ENCODE measurements at regions not wholly inside any gene's neighbourhood (a gene's known extent, or its start where the extent isn't known, plus 50 kb on each side); places are given as distances from the start of the nearest gene placed in this dataset.
A peak's percentile ranks its signal among the peaks of the same experiment; 100 is the strongest.

GRCh38 chr6:151154418-151154817 lies 85.3 kb upstream of the AKAP12 start:
- Histone ChIP-seq H3K27me3 (ENCODE audit: control insufficient read depth, insufficient read depth, low read length) (no peaks in the 10 kb centered on the region), H3K36me3 (ENCODE audit: control insufficient read depth, insufficient read depth, low read length) (no peaks in the 10 kb centered on the region), H3K4me3 (ENCODE audit: low read depth, low read length) (no peak overlapping the region)
- DNase-seq (ENCODE audit: low read depth): no peak
- TF ChIP-seq CTCF (IDR thresholded peaks at IDR 0.05; ENCODE audit: insufficient read depth, low read length, poor library complexity, severe bottlenecking): no peak

- H3K27me3 ChIP-seq (ENCODE audit: control insufficient read depth, insufficient read depth, low read length): no peaks in the 10 kb centered on the region
- no peaks in the 10 kb centered on the region for H3K36me3 ChIP-seq (ENCODE audit: control insufficient read depth, insufficient read depth, low read length)
- H3K4me3 ChIP-seq (ENCODE audit: low read depth, low read length): no peak overlapping the region
- DNase-seq (ENCODE audit: low read depth): no peak
- TF ChIP-seq CTCF (IDR thresholded peaks at IDR 0.05; ENCODE audit: insufficient read depth, low read length, poor library complexity, severe bottlenecking): no peak
Measured at GRCh38 chr6:151155095-151155494, 84.7 kb upstream of the AKAP12 start.

- peak overlapping the region; percentile 4 for H3K4me3 ChIP-seq (ENCODE audit: low read depth, low read length)
- H3K27me3 ChIP-seq (ENCODE audit: control insufficient read depth, insufficient read depth, low read length): no peaks in the 10 kb centered on the region
- DNase-seq (ENCODE audit: low read depth): peak; percentile 79
- no peaks in the 10 kb centered on the region for H3K36me3 ChIP-seq (ENCODE audit: control insufficient read depth, insufficient read depth, low read length)
- no peak for TF ChIP-seq CTCF (IDR thresholded peaks at IDR 0.05; ENCODE audit: insufficient read depth, low read length, poor library complexity, severe bottlenecking)
Measured at GRCh38 chr6:151160929-151161757, 78.6 kb upstream of the AKAP12 start.

GRCh38 chr6:151164383-151164782 lies 75.4 kb upstream of the AKAP12 start:
- Histone ChIP-seq H3K4me3 (ENCODE audit: low read depth, low read length) (no peak overlapping the region), H3K27me3 (ENCODE audit: control insufficient read depth, insufficient read depth, low read length) (no peaks in the 10 kb centered on the region), H3K36me3 (ENCODE audit: control insufficient read depth, insufficient read depth, low read length) (no peaks in the 10 kb centered on the region)
- DNase-seq (ENCODE audit: low read depth): no peak
- TF ChIP-seq CTCF (IDR thresholded peaks at IDR 0.05; ENCODE audit: insufficient read depth, low read length, poor library complexity, severe bottlenecking): no peak

- TF ChIP-seq CTCF (IDR thresholded peaks at IDR 0.05; ENCODE audit: insufficient read depth, low read length, poor library complexity, severe bottlenecking): no peak
- Histone ChIP-seq H3K36me3 (ENCODE audit: control insufficient read depth, insufficient read depth, low read length) (no peaks in the 10 kb centered on the region), H3K4me3 (ENCODE audit: low read depth, low read length) (no peak overlapping the region), H3K27me3 (ENCODE audit: control insufficient read depth, insufficient read depth, low read length) (no peaks in the 10 kb centered on the region)
- no peak for DNase-seq (ENCODE audit: low read depth)
Measured at GRCh38 chr6:151166180-151166579, 73.6 kb upstream of the AKAP12 start.

GRCh38 chr6:151167034-151167433 lies 72.7 kb upstream of the AKAP12 start:
- TF ChIP-seq CTCF (IDR thresholded peaks at IDR 0.05; ENCODE audit: insufficient read depth, low read length, poor library complexity, severe bottlenecking): no peak
- Histone ChIP-seq H3K4me3 (ENCODE audit: low read depth, low read length) (no peak overlapping the region), H3K36me3 (ENCODE audit: control insufficient read depth, insufficient read depth, low read length) (no peaks in the 10 kb centered on the region), H3K27me3 (ENCODE audit: control insufficient read depth, insufficient read depth, low read length) (no peaks in the 10 kb centered on the region)
- no peak for DNase-seq (ENCODE audit: low read depth)
